ENCODE measurements at regions not wholly inside any gene's neighbourhood (a gene's known extent, or its start where the extent isn't known, plus 50 kb on each side); places are given as distances from the start of the nearest gene placed in this dataset.
"Not testable (repeated sequence)": the region's sequence is repeated elsewhere in the genome, so short reads cannot be mapped to it uniquely, and the experiment has no call there.

DNA sequence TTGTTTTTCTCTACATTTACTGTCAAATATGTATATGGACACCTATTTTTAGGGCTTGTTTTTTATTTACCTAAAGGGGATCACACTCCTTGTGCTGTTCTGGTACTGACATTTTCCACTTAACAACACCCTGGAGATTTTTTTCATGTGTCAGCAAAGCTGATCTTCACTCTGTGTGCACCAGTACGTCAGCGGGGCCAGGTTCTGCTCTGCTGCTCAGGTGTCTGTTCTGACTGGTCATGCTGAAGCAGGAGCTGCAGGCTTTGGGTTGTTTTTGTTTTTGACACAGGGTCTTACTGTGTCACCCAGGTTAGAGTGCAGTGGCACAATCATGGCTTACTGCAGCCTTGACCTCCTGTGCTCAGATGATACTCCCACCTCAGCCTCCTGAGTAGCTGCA, 81.9 kb upstream of the CCND2 start:
- no peaks in the 10 kb centered on the region for H3K4me1 ChIP-seq
- H3K27ac ChIP-seq (replicated peaks): no peak overlapping the region
- DNase-seq: no peak
- H3K27me3 ChIP-seq (ENCODE audit: low read depth): peaks cover 58% of the 10 kb centered on the region
- intact Hi-C loops (cut with micrococcal nuclease): no loop called here
- no peaks in the 10 kb centered on the region for H3K9me3 ChIP-seq (replicated peaks)
- H3K4me3 ChIP-seq: no peak overlapping the region
- TF ChIP-seq, protein P1, sequence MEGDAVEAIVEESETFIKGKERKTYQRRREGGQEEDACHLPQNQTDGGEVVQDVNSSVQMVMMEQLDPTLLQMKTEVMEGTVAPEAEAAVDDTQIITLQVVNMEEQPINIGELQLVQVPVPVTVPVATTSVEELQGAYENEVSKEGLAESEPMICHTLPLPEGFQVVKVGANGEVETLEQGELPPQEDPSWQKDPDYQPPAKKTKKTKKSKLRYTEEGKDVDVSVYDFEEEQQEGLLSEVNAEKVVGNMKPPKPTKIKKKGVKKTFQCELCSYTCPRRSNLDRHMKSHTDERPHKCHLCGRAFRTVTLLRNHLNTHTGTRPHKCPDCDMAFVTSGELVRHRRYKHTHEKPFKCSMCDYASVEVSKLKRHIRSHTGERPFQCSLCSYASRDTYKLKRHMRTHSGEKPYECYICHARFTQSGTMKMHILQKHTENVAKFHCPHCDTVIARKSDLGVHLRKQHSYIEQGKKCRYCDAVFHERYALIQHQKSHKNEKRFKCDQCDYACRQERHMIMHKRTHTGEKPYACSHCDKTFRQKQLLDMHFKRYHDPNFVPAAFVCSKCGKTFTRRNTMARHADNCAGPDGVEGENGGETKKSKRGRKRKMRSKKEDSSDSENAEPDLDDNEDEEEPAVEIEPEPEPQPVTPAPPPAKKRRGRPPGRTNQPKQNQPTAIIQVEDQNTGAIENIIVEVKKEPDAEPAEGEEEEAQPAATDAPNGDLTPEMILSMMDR (IDR thresholded peaks at IDR 0.05; ENCODE audit: borderline replicate concordance): no peak
- H3K36me3 ChIP-seq: no peaks in the 10 kb centered on the region

- Histone ChIP-seq H3K4me3 (no peak overlapping the region), H3K9me3 (replicated peaks) (no peaks in the 10 kb centered on the region), H3K27me3 (ENCODE audit: low read depth) (peaks cover 59% of the 10 kb centered on the region), H3K27ac (replicated peaks) (no peak overlapping the region), H3K36me3 (no peaks in the 10 kb centered on the region), H3K4me1 (no peaks in the 10 kb centered on the region)
- TF ChIP-seq, protein P1 (IDR thresholded peaks at IDR 0.05; ENCODE audit: borderline replicate concordance): no peak
- no peak for DNase-seq
- intact Hi-C loops (cut with micrococcal nuclease): no loop called here
These were observed 82.4 kb upstream of the CCND2 start for GRCh38 chr12:4191149-4191548.

- Histone ChIP-seq H3K27me3 (ENCODE audit: low read depth) (peaks cover 59% of the 10 kb centered on the region), H3K4me1 (no peaks in the 10 kb centered on the region), H3K27ac (replicated peaks) (no peak overlapping the region), H3K9me3 (replicated peaks) (no peaks in the 10 kb centered on the region), H3K36me3 (no peaks in the 10 kb centered on the region), H3K4me3 (no peak overlapping the region)
- DNase-seq: no peak
- intact Hi-C loops (cut with micrococcal nuclease): no loop called here
- TF ChIP-seq, protein P1 (IDR thresholded peaks at IDR 0.05; ENCODE audit: borderline replicate concordance): no peak
These were observed 83.0 kb upstream of the CCND2 start for GRCh38 chr12:4190366-4191063.

- Histone ChIP-seq H3K27me3 (ENCODE audit: low read depth) (peaks cover 55% of the 10 kb centered on the region), H3K4me1 (no peaks in the 10 kb centered on the region), H3K4me3 (no peak overlapping the region), H3K9me3 (replicated peaks) (no peaks in the 10 kb centered on the region), H3K36me3 (no peaks in the 10 kb centered on the region), H3K27ac (replicated peaks) (no peak overlapping the region)
- TF ChIP-seq, protein P1 (IDR thresholded peaks at IDR 0.05; ENCODE audit: borderline replicate concordance): no peak
- DNase-seq: no peak
- intact Hi-C loops (cut with micrococcal nuclease): no loop called here
These were observed 83.8 kb upstream of the CCND2 start for GRCh38 chr12:4189721-4190120.

- H3K27me3 ChIP-seq (ENCODE audit: low read depth): peaks cover 39% of the 10 kb centered on the region
- H3K4me3 ChIP-seq: no peak overlapping the region
- no peak for DNase-seq
- TF ChIP-seq, protein P1 (IDR thresholded peaks at IDR 0.05; ENCODE audit: borderline replicate concordance): no peak
- H3K9me3 ChIP-seq (replicated peaks): peaks cover 9% of the 10 kb centered on the region
- H3K36me3 ChIP-seq: no peaks in the 10 kb centered on the region
- no peaks in the 10 kb centered on the region for H3K4me1 ChIP-seq
- intact Hi-C loops (cut with micrococcal nuclease): no loop called here
- no peak overlapping the region for H3K27ac ChIP-seq (replicated peaks)
These were observed 85.6 kb upstream of the CCND2 start for GRCh38 chr12:4187916-4188315.

DNA sequence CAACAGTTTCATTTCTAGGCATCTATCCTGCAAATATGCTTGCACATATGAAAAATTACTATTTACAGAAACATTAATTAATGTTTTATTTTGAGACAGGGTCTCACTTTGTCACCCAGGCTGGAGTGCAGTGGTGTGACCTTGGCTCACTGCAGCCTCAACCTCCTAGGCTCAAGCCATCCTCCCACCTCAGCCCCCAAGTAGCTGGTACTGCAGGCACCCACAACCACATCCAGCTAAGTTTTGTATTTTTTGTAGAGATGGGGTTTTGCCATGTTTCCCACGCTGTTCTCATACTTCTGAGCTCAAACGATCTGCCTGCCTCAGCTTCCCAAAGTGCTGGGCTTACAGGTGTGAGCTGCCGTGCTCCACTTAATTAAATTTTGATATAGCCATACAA, 86.2 kb upstream of the CCND2 start:
- H3K27ac ChIP-seq (replicated peaks); H3K4me1 ChIP-seq; H3K36me3 ChIP-seq; H3K4me3 ChIP-seq; intact Hi-C loops (cut with micrococcal nuclease); DNase-seq: not testable (repeated sequence)
- peaks cover 37% of the 10 kb centered on the region for H3K27me3 ChIP-seq (ENCODE audit: low read depth)
- peaks cover 15% of the 10 kb centered on the region for H3K9me3 ChIP-seq (replicated peaks)

All from left ventricle myocardium inferior (tissue), 1 donor.